Urinary bladder (tissue), 3 donors: ENCODE measurements at regions not wholly inside any gene's neighbourhood (a gene's known extent, or its start where the extent isn't known, plus 50 kb on each side); places are given as distances from the start of the nearest gene placed in this dataset.

Experiments
- DNase-seq: peaks from one replicate; pipeline ENCODE4 v3.0.0-alpha.2; 2015; ENCODE audit errors: extremely low spot score
- H3K27ac ChIP-seq: one replicate; pipeline ENCODE4 v1.5.1; 2013; ENCODE audit warnings: low read depth, mild to moderate bottlenecking, moderate library complexity
- H3K36me3 ChIP-seq: one replicate; pipeline ENCODE4 v1.6.1; 2013; ENCODE audit warnings: mild to moderate bottlenecking, moderate library complexity; ENCODE audit not compliant: insufficient read depth
- H3K4me1 ChIP-seq: one replicate; pipeline ENCODE4 v1.6.1; 2013; ENCODE audit warnings: mild to moderate bottlenecking, moderate library complexity; ENCODE audit not compliant: insufficient read depth
- H3K4me3 ChIP-seq: one replicate; pipeline ENCODE4 v1.5.1; 2013; ENCODE audit warnings: low read depth, low read length
- whole genome bisulfite sequencing: extraction: QIAGEN DNeasy Blood & Tissue Kit; methylation state at CpG from one replicate; pipeline ENCODE4 v1.1.7; 2013; 5-methylcytosine and 5-hydroxymethylcytosine counted together
- donor health status: healthy with polysubstance abuse.
- donor health status: healthy.

GRCh38 chr12:126144603-126145002 is 1079.4 kb downstream of the AACS start:
- no peak for DNase-seq
- WGBS = 86% methylated on average over 4 of the region's 4 CpGs
- no peaks in the 10 kb centered on the region for H3K36me3 ChIP-seq
- no peak overlapping the region for H3K27ac ChIP-seq
- H3K4me3 ChIP-seq = no peak overlapping the region
- no peaks in the 10 kb centered on the region for H3K4me1 ChIP-seq

- no peak for DNase-seq
- Histone ChIP-seq H3K36me3 (no peaks in the 10 kb centered on the region), H3K4me3 (no peak overlapping the region), H3K4me1 (no peaks in the 10 kb centered on the region), H3K27ac (no peak overlapping the region)
- 44% methylated on average over 1 of the region's 1 CpG for WGBS
Measured at GRCh38 chr12:126147321-126147720, 1082.1 kb downstream of the AACS start.

GRCh38 chr12:126156806-126157574 is 1091.8 kb downstream of the AACS start:
- Histone ChIP-seq H3K27ac (no peak overlapping the region), H3K4me1 (no peaks in the 10 kb centered on the region), H3K4me3 (no peak overlapping the region), H3K36me3 (no peaks in the 10 kb centered on the region)
- no peak for DNase-seq
- 69% methylated on average over 12 of the region's 12 CpGs for WGBS

DNA sequence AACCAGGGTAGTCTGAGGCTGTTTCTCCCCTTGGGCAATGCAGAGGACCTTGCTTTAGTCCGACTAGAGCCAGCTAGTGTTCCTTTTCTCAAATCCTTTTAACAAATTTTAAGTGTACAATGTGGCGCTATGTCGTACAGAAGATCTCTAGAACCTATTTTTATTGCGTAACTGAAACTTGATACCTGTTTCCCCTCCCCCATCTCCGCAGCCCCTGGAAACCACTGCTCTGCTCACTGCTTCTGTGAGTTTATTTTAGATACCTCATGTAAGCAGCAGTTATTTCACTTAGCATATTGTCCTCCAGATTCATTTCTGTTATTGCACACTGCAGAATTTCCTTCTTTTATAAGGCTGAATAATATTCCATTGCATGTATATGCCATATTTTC is 1092.3 kb downstream of the AACS start:
- Histone ChIP-seq H3K36me3 (no peaks in the 10 kb centered on the region), H3K4me3 (no peak overlapping the region), H3K27ac (no peak overlapping the region), H3K4me1 (no peaks in the 10 kb centered on the region)
- WGBS = 54% methylated on average over 5 of the region's 5 CpGs
- no peak for DNase-seq

GRCh38 chr12:126159139-126159538 is 1093.9 kb downstream of the AACS start:
- Histone ChIP-seq H3K4me1 (no peaks in the 10 kb centered on the region), H3K36me3 (no peaks in the 10 kb centered on the region), H3K27ac (no peak overlapping the region), H3K4me3 (no peak overlapping the region)
- no peak for DNase-seq
- 40% methylated on average over 5 of the region's 5 CpGs for WGBS

- H3K4me1 ChIP-seq = no peaks in the 10 kb centered on the region
- no peak overlapping the region for H3K4me3 ChIP-seq
- H3K36me3 ChIP-seq = no peaks in the 10 kb centered on the region
- 10% methylated on average over 1 of the region's 1 CpG for WGBS
- no peak overlapping the region for H3K27ac ChIP-seq
- no peak for DNase-seq
Measured at GRCh38 chr12:126160912-126161311, 1095.7 kb downstream of the AACS start.

- Histone ChIP-seq H3K27ac (no peak overlapping the region), H3K36me3 (no peaks in the 10 kb centered on the region), H3K4me3 (no peak overlapping the region), H3K4me1 (no peaks in the 10 kb centered on the region)
- WGBS = 90% methylated on average over 8 of the region's 8 CpGs
- no peak for DNase-seq
Measured at GRCh38 chr12:126163984-126164383, 1098.7 kb downstream of the AACS start.

DNA sequence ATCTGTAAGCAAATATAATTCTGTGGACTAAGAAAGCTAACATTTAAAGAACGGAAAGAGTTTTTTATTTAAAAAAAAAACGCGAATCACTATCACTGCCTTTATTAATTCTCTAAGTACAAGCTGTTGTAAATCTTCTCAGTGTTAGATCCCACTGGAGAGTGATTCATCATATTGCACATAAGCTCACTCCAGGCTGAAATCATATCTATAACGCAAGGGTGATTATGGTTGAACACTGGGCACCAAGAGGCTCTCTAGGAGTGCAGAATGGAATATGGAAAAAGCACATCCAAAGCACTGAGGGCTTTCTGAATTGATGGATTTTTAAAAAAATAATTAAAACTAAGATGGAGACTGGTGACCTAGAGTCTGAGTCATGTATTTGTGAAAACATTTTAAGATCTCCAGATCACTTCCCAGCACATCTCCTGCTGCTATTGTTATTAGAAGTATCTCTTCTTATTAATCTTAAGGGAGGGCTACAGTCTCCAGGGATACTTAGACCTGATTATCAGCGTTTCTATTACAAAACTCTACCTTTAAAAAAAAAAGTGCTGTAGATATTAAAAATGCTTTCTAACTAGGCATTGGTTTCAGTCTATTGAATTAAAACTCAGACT is 1106.8 kb downstream of the AACS start:
- WGBS = 59% methylated on average over 5 of the region's 5 CpGs
- Histone ChIP-seq H3K27ac (no peak overlapping the region), H3K4me1 (no peaks in the 10 kb centered on the region), H3K36me3 (no peaks in the 10 kb centered on the region), H3K4me3 (no peak overlapping the region)
- no peak for DNase-seq

DNA sequence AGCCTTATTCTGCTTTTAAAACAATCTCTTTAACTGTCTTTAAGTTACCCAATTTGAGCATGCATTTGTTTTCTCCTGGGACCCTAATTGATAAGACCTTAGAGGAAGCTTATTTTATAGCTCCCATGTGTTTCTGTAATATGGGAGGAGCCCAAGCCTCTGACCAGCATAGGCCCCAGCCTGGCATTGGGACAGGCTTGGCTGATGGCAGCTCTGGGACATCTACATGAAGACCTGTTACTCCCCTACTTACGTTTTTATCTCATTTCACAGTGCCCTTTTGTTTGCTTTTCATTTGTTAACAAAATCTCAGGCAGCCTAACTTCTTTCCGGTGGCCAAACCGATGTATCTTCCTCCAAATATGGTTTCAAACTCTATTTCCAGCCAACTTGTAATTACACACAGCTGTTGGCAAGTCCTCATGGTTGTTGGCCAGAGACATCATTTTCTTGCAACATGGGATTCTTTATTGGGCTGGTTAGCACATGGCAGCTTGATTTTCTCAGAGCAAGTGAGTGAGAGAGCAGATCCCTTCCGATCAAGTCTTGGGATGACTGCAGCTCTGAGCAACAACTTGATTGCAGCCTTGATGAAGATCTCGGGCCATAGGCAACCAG is 1117.5 kb downstream of the AACS start:
- no peaks in the 10 kb centered on the region for H3K4me1 ChIP-seq
- 41% methylated on average over 5 of the region's 5 CpGs for WGBS
- DNase-seq = peak; percentile 77
- no peaks in the 10 kb centered on the region for H3K36me3 ChIP-seq
- no peak overlapping the region for H3K4me3 ChIP-seq
- no peak overlapping the region for H3K27ac ChIP-seq

GRCh38 chr12:126185025-126185424 is 1119.8 kb downstream of the AACS start:
- no peak for DNase-seq
- WGBS = 91% methylated on average over 1 of the region's 1 CpG
- H3K4me3 ChIP-seq = no peak overlapping the region

GRCh38 chr12:126189856-126190255 is 1124.6 kb downstream of the AACS start:
- DNase-seq = no peak
- 60% methylated on average over 10 of the region's 10 CpGs for WGBS
- H3K36me3 ChIP-seq = no peaks in the 10 kb centered on the region
- no peak overlapping the region for H3K27ac ChIP-seq
- H3K4me3 ChIP-seq = no peak overlapping the region
- no peaks in the 10 kb centered on the region for H3K4me1 ChIP-seq

More at GRCh38 chr12:126185025-126185424, 1119.8 kb downstream of the AACS start:
- H3K27ac ChIP-seq = no peak overlapping the region
- no peaks in the 10 kb centered on the region for H3K4me1 ChIP-seq
- no peaks in the 10 kb centered on the region for H3K36me3 ChIP-seq

DNA sequence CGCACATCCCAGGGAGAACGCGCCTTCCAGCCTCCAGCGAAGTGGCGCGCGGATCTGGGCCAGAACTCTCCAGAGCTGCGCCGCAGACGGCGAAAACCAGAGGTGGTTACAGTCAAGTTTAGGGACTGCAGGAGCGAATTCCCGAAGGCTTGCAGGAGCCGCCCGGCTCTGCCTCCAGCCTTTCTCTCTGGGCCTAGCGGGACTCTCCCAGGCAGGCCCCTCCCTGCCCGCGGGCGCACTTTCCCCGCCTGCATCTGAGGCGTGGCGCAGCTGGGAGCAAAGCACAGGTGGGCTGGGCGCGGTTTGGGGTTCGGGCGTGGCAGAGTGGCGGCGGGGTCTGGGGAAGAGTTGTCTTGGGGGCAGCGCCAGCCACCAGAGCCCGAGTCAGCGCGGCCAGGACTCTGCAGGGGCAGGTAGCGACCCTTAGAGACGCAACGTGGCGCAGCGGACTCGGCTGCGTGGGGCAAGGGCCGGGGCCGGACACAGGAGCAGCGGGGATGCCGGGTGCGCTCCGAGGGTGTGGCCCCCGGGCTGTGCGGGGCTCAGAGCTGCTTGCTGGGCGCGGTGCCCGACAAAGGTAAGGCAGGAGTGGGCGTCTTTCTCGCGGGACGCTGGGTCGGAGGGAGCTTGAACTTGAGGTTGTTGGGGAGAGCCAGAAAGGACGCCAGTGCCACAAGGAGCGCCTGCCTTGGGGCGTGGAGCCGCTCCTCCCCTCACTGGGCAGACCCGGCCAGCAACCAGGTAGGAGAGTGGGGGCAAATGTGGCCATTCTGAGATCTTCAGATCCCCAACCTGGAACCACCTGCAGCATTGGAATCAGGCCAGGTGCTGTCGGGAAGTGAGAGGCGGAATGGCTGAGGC is 1126.0 kb downstream of the AACS start:
- DNase-seq = no peak

DNA sequence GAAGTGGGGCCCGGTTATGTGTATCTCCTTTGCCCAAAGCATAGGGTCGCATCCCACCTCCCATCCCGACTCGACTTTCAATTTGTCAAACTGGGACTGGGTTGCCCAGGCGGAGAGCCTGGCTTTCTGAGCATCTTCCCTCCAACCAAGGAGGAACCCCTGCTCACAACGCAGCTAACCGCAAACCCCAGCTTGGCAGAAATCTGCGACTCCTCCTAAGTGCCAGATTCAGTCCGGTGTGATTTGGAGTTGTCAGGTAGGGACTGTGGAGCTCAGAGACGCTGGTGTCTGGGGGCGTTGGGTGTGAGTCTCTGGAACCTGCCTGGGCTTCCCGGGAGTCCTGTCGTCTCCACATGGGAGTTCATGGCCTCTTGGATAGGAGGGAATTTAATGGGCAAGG is 1126.7 kb downstream of the AACS start:
- H3K27ac ChIP-seq = no peak overlapping the region
- H3K4me3 ChIP-seq = no peak overlapping the region
- H3K36me3 ChIP-seq = no peaks in the 10 kb centered on the region
- DNase-seq = no peak
- no peaks in the 10 kb centered on the region for H3K4me1 ChIP-seq
- WGBS = 84% methylated on average over 13 of the region's 13 CpGs

More for the DNA sequence above, 1126.0 kb downstream of the AACS start:
- Histone ChIP-seq H3K36me3 (no peaks in the 10 kb centered on the region), H3K4me3 (no peak overlapping the region), H3K27ac (no peak overlapping the region), H3K4me1 (no peaks in the 10 kb centered on the region)
- WGBS = 5% methylated on average over 62 of the region's 62 CpGs
